ENCODE measurements at regions not wholly inside any gene's neighbourhood (a gene's known extent, or its start where the extent isn't known, plus 50 kb on each side); places are given as distances from the start of the nearest gene placed in this dataset.

GRCh38 chr3:98984024-98984423, 82.5 kb upstream of the DCBLD2 start:
- Histone ChIP-seq H3K27ac (no peak overlapping the region), H3K4me3 (ENCODE audit: low read depth, low read length) (no peak overlapping the region)
- no peak for TF ChIP-seq CTCF (IDR thresholded peaks at IDR 0.05; ENCODE audit: low read depth, low read length, missing control alignments)

GRCh38 chr3:98982351-98982750, 80.9 kb upstream of the DCBLD2 start:
- H3K36me3 ChIP-seq (replicated peaks) = no peaks in the 10 kb centered on the region
- in situ Hi-C loops (cut with HindIII; ENCODE audit: low pct_ligation_motif_present, low sequenced_read_pairs) = loop anchor here (25.0 kb wide), 2 partner anchors 95 to 170 kb away; no protein-coding TSS in a partner anchor
- DNase-seq = no peak
- H3K4me3 ChIP-seq (ENCODE audit: low read depth, low read length) = peak overlapping the region; percentile 51
- peak overlapping the region; percentile 74 for H3K27ac ChIP-seq
- no peaks in the 10 kb centered on the region for H3K27me3 ChIP-seq (replicated peaks)
- TF ChIP-seq CTCF (IDR thresholded peaks at IDR 0.05; ENCODE audit: low read depth, low read length, missing control alignments) = no peak

More at GRCh38 chr3:98984024-98984423, 82.5 kb upstream of the DCBLD2 start:
- in situ Hi-C loops (cut with HindIII; ENCODE audit: low pct_ligation_motif_present, low sequenced_read_pairs) = loop anchor here (25.0 kb wide), 2 partner anchors 97 to 172 kb away; no protein-coding TSS in a partner anchor
- DNase-seq = no peak
- Histone ChIP-seq H3K27me3 (replicated peaks) (no peaks in the 10 kb centered on the region), H3K36me3 (replicated peaks) (no peaks in the 10 kb centered on the region)

- H3K27ac ChIP-seq = peak overlapping the region; percentile 74
- H3K27me3 ChIP-seq (replicated peaks) = no peaks in the 10 kb centered on the region
- H3K36me3 ChIP-seq (replicated peaks) = no peaks in the 10 kb centered on the region
- DNase-seq = peak; percentile 80
- H3K4me3 ChIP-seq (ENCODE audit: low read depth, low read length) = peak overlapping the region; percentile 51
- no peak for TF ChIP-seq CTCF (IDR thresholded peaks at IDR 0.05; ENCODE audit: low read depth, low read length, missing control alignments)
- in situ Hi-C loops (cut with HindIII; ENCODE audit: low pct_ligation_motif_present, low sequenced_read_pairs) = loop anchor here (25.0 kb wide), 2 partner anchors 94 to 169 kb away; no protein-coding TSS in a partner anchor
These were observed 79.6 kb upstream of the DCBLD2 start for GRCh38 chr3:98980915-98981596.

- Histone ChIP-seq H3K27ac (no peak overlapping the region), H3K36me3 (replicated peaks) (no peaks in the 10 kb centered on the region), H3K27me3 (replicated peaks) (no peaks in the 10 kb centered on the region), H3K4me3 (ENCODE audit: low read depth, low read length) (no peak overlapping the region)
- DNase-seq = no peak
- in situ Hi-C loops (cut with HindIII; ENCODE audit: low pct_ligation_motif_present, low sequenced_read_pairs) = loop anchor here (25.0 kb wide), 2 partner anchors 92 to 167 kb away; no protein-coding TSS in a partner anchor
- no peak for TF ChIP-seq CTCF (IDR thresholded peaks at IDR 0.05; ENCODE audit: low read depth, low read length, missing control alignments)
These were observed 77.8 kb upstream of the DCBLD2 start for GRCh38 chr3:98979296-98979695.

GRCh38 chr3:98978068-98978811, 76.7 kb upstream of the DCBLD2 start:
- no peak for DNase-seq
- Histone ChIP-seq H3K4me3 (ENCODE audit: low read depth, low read length) (no peak overlapping the region), H3K27ac (peak overlapping the region; percentile 66), H3K36me3 (replicated peaks) (no peaks in the 10 kb centered on the region), H3K27me3 (replicated peaks) (no peaks in the 10 kb centered on the region)
- in situ Hi-C loops (cut with HindIII; ENCODE audit: low pct_ligation_motif_present, low sequenced_read_pairs) = loop anchor here (25.0 kb wide), 2 partner anchors 91 to 166 kb away; no protein-coding TSS in a partner anchor
- no peak for TF ChIP-seq CTCF (IDR thresholded peaks at IDR 0.05; ENCODE audit: low read depth, low read length, missing control alignments)
